CD4-positive, alpha-beta T cell treated with Interleukin-17A for 4 hours (primary cell): ENCODE measurements at regions not wholly inside any gene's neighbourhood (a gene's known extent, or its start where the extent isn't known, plus 50 kb on each side); places are given as distances from the start of the nearest gene placed in this dataset.
A peak's percentile ranks its signal among the peaks of the same experiment; 100 is the strongest.

Experiments
- DNase-seq: peaks from one replicate; pipeline ENCODE4 v3.0.0-alpha.2; 2020; ENCODE audit warnings: mixed read lengths

DNA sequence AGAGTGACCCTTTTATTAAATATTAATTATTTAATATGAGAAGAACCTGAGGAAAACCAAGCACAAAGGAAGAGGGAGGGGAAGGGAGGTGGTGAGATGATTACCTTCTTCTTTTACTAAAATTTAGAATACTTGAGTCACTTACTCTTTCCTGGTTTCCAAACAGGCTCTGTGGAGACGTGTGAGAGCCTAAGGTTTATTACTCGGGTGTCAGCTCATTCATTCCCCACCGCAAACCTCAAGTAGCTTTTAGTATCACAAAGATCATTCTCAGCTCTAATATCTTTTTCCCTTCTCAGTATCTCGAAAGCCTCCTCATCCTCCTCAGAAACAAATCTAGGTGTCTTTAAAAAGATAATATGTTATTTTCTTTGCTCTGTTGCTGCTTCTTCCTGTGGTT is 497.2 kb upstream of the JARID2 start:
- no peak for DNase-seq

DNA sequence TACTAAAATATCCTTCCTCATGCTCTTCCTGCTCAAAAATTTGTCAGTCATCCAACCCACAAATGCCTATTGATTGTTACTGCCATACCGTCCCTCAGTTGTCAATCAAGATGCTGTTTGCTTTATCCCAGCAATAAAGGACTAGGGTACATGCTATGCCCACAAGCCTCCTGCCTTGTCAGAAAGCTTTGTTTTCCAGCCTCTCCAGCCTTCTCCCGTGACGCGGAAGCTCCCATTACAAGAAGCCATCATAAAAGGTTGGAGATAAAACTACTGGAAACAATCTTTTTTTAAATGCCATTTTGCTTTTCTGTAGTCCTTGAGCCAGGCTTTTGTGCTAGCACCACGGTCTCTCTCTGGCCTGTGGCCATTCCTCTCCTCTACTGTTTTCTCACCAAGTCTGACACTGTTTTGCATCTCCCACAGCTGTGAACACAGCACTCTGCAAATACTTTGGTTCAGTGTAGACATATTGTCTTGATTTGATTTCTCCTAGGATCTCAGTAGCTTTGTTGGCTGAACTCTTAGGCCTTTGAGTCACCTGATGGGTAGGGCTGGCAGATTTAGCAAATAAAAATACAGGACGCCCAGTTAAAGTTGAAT is 495.7 kb upstream of the JARID2 start:
- DNase-seq = no peak

DNA sequence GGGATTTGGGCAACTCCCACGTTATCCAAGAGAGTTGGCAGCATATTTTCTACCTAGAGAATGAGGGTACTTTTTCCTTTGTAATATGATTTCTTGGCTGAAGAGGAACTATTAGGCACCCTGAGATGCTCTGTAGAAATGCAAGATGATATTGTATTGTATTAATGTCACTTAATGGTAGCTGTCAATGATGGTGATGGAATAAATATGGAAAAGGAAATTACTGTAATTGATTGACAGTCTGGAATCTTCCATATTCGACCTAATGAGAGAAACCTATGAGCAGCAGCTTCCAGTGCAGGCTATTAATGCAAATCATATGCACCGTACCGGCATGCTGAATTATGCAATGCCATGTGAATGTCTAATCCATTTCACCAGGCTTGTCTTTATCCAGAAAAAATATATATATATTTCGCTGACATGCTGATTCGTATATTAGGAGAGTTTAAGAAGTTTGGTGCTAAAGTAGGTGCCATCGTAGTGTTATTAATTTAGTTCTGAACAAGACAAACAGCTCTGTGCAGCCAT is 494.2 kb upstream of the JARID2 start:
- no peak for DNase-seq

DNA sequence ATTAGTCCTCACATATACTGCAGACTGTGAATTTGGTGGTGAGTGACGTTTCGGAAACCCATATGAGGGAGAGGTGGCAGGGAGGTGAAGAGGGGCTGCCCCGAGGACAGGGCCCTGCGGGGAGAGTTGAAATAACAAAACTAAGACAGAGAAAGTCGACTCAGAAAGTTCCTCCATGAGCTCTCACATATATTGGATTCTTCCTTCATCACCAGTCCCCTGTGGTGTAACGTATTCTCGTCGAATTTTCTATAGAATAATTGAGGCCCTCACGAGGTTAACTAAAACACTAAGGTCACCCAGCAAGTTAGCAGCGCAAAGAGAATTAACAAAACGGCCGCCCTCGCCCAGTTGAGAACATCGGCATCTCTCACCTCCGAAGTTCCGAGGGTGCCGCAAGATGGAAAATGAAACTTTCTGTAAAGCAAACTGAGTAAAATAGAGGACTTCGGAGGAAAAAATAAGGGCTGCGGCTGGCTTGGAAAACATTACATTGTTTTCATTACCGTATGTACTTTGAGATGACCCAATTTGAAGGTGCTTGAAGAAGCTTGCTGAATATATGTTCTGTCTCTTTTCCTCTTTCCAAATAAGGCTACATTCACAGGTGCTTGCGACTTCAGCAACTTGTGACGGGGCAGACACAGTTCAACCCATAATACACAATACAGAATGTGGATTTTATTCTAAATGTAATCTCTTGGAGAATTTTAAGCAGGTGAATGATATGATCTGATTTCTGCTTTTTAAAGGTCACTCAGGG is 490.9 kb upstream of the JARID2 start:
- peak; percentile 30 for DNase-seq

DNA sequence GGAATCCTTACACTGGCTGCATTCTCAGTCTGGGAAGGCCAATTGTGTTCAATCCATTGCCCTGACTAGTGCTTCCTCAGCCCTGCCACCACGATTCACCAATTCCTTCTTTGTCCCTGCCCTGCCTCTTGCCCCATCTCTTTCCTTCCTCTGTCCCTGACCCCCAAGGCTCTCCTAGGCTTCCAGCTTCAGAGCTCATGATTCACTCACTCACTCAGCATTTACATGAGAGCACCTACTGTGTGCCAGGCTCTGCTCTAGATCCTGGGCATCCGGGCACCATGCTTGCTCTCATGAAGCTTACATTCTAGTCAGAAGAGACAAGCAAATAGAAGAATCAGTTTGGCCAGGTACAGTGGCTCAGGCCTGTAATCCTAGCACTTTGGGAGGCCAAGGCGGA is 489.5 kb upstream of the JARID2 start:
- DNase-seq = no peak

DNA sequence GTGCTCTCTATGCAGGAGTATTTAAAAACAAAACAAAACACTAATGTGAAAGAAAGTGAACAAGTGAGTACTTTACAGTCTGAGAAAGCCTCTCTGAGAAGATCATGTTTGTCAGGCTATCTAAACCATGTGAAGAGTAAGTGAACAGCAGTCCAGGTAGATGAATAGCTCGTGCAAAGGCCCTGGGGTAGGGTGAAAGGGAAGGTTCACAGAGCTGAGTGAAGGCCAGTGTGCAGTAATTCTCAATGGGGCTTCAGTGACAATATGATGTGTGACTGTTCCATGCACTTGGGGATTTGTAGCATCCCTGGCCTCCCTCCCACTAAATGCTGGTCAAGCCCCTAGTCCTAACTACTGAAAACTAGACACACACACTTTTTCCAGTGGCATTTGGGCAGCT is 488.9 kb upstream of the JARID2 start:
- DNase-seq = no peak

DNA sequence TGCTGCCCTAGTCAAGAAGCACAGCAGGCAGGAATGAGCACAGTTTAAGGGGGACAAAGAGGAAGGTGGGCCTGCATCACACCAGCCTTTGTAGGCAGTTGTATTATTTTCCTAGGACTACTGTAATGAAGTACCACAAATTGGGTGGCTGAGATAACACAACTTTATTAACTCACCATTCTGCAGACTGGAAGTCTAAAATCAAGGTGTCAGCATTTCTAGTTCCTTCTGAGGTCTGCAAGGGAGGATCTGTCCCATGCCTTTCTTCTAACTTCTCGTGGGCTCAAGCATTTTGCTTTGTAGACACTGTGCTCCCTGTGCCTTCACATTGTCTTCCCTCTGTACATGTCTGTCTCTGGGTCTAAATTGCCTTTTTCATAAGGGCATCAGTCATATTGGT is 488.5 kb upstream of the JARID2 start:
- DNase-seq = no peak

DNA sequence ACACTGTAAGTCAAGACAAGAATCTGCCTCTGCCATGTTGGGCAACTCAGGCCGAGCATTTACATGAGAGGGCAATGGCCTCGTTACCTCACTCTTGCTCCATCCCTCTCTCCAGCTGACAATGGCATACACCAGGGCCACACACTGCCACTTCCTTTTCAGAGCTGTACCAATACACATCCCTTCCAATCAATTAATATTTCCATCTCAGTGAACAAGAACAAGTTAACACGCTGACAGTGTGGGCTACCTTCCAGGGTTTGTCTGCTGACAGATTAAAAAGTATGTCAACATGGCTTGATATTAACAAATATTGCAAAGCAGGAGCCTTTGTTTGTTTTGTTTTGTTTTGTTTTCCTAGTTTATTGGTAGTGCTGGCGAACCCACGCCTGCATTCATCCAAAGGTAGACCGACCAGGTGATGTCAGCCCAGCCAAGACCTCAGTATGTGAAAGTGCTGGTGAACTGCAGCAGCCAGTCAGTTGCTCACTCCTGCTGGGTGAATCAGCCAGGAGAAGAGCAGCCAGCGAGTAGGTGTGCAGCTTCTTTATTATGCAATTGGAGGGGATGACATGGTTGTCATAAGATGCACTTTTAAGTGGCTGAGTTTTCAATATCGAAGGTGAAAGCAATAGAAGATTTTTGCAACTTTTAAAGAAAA is 487.3 kb upstream of the JARID2 start:
- no peak for DNase-seq

DNA sequence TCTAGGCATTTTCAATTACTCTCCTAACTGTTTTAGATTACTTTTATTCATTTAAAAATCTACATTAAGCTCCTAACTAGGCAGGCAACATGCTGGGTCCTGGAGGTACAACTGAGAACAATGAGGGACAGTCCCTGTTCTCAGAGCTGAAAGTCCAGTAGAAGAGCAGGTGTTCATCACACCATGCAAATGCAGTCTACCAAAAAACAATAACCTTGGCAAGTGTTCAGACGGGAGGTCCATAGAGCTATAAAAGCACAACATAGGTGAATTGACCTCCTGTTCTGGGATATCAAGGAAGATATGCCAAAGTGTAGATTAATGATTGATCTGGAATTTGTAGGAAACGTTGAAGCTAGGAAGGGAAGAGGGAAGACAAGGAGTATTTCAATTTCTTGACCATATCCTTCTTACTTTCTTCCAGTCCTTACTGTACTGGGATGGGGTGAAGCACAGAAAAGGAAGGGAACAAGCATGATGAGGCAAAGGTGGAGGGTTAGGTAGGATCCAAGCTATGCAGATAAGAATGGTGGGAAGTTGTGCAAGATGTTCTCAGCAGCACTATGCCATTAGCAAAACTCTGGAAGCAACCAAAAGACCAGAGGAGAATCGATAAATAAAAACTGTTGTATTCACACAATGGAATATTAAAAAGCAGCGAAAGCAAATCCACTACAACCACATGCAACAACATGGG is 485.7 kb upstream of the JARID2 start:
- DNase-seq = no peak

DNA sequence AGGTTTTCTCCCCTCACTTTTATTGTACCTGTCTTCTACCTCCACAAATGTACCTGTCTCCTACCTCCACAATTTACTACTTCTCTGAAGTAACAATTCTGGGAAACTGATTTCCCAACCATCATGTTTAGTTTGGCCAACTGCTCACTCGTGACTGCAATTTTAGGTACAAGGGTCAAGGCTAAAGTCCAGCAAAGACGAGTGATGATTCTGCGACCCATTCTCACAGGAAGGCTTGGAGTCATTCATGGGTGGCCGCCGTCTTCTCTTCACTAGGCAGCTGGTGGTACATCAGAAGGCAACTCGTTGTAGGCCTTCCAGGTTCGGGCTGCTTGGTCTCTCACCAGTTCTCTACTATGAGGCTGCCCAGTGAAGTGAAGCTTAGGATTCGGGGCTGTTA is 483.8 kb upstream of the JARID2 start:
- no peak for DNase-seq

DNA sequence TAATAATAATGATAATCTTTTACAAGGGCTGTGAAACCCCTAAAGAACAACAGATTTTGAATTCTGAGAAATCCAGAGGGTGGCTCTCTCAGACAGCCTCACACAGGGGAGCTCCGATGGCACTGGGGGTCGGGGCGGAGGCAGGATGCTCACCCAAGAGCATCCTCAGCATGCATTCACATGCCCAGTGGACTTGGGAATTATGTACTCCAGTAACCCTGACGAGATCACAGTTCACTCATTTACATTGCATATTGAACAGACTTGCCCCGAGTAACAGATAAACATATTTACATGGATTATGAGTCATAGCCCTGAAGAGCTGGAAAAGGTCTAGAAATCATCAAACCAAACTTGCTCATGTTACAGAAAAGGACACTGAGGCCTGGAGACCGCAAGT is 482.7 kb upstream of the JARID2 start:
- DNase-seq = no peak

DNA sequence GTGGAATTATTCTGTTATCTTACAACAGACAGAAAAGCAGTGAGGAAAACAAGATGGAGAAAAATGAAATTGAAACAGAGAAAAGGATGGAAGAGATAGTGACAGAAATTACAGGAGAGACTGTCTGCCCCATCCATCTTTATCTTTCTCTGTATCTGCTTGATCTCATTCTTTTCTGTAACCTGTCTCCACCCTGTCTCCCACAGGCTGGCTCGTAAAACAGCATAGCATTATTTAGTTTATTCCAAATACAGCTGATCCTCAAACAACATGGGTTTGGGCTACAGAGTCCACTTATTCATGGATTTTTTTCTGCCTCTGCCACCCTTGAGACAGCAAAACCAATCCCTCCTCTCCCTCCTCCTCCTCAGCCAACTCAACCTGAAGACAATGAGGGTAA is 482.3 kb upstream of the JARID2 start:
- no peak for DNase-seq

DNA sequence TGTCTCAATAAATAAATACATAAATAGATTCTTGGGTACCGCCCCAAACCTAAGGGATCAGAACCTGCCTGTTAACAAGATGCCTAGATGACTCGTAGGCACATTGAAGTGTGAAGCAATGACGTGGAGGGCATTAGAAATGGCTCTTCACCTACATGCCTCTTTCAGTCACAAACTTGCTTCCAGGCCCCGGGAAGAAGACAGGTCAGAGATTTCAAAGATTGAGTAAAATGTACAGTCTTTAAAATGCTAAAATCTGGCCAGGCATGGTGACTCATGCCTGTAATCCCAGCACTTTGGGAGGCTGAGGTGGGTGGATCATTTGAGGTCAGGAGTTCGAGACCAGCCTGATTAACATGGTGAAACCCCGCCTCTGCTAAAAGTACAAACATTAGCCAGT is 480.8 kb upstream of the JARID2 start:
- no peak for DNase-seq

DNA sequence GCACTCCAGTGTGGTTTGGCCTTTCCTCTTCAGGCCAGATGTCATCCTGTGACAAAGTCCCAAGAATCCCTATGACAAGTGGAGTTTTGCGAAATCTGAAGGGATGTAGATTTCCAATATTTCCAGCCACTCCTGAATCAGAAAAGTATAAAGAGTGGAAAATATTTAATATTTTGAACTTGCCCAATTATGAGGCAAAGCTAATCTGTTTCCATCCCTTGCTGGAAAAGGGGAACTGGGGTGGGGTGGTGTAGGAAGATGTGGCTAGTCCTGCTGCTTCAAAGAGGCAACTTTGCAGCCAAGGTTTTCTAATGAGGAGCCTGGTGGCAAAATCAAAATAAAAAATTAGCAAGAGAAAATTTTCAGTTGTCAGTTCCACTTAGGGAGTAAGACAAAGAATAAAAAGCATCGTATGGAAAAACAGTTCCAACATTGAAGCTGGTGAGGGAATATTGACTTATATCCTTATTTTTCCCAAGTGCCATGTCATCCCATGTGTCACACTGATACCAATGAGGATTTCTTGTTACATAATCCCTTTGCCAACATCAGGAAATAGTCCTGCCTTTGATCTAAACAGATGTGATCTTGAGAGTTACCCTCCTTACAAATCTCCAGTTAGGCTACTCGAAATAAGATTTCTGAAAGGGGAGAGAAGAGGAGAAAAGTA is 480.0 kb upstream of the JARID2 start:
- DNase-seq = no peak

DNA sequence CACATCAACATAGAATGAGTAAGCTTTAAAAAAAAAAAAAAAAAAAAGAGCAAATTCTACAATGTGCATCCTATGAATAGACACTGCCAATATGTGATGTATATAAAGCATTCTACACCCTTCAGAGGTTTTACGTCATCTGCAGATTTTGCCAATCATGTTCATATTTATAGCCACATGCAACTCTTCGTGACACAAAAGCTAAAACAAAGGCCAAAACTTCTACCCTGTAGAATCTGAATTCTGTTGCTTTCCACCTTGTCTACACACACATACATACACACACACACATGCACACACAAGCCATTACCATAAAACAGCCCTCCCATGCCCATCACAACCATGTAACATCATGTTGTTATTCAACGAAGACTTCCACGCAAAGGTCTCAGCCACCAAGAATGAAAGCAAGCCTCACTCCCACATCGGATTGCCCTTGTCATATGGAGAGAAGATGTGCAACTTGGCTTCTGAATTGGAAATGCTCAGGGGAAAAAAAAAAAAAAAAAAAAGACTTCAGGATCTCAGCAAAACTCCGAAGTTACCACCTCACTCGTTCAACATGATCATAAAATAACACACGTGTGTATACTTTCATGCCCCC is 479.4 kb upstream of the JARID2 start:
- no peak for DNase-seq

DNA sequence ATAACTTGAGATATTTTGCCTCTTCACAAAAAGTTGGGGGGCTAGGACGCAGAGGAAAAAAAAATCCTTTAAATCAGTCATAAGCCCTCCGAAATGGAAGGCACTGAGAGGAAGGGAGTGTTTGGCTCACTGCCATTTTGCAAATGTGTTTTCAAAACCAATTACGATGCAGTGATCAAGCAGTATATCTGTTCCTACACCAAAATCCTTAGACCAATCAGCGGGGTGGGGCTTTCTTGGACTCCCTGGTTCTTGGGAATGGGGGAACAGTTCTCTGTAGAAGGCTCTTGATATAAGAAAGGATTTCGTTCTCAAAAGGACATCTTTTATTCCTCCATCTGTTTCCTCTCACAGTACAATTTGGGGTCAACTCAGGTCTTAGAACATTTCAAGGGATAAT is 478.6 kb upstream of the JARID2 start:
- no peak for DNase-seq

DNA sequence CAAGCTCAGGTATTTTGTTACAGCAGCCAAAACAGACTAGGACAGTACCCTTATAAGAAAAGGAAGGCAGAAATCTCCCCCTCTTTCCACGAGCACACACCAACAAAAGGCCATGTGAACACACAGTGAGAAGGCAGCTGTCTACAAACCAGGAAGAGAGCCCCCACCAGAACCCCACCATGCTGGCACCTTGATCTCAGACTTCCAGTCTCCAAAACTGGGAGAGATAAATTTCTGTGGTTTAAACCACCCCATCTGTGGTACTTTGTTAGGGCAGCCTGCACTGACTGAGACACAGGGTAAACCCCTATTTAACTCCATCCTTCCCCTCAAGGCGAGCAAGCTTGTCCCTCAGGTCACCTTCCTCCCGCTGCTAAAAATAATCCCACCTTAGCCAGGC is 475.8 kb upstream of the JARID2 start:
- DNase-seq = no peak

DNA sequence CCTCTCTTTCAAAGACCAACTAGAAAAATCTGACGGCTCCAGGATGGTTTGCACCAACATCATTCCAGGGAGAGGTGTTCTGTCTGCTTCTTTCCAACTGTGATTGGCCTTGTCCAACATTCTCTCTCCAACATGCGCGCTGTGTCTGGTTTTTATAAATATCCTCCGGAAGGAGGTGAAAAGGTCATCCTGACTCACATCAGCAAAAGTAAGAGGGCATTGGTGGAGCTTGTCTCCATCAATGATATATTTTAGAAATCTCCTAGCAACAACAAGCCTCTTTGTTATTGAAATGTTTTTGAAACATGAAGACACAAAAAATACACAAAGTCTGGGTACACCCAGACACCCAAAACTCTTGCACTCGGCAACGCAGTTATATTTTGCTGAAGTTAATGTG is 475.3 kb upstream of the JARID2 start:
- no peak for DNase-seq

DNA sequence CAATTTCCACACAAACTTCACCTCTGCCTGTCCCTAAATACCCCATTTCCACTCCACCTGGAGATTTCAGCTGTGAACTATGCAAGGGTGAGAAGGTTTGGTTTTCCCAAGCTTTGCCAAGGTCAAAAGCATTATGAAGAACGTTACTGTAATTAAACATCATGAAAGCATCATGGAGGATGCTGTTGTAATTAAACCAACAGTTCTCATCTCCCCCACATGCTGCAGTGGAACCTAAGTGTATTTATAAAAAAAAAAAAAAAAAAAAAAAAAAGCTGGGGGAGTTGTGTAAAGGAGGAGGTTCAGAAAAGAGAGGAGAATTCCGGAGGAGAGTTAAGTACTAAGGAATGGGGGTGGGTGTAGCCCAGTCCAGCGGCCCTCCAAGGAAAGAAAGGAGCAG is 474.9 kb upstream of the JARID2 start:
- DNase-seq = no peak

DNA sequence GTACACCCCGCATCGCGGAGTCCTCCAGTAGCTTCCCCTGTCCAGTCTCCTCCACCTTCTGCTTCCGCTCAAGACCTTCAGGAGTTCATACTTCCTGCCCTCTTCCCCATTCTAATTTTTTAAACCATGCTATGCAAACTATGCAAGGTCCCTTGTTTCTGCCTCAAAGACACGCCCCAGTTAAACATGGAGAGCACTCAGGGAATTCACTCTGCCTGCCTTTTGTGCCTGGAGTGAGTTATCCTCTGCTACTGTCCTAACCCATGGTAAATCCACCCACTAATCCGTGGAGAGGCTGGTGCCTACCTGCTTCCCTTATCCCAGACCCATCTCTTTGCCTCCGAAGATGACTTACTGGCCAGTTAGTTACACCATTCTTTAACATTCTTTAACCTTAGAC is 473.7 kb upstream of the JARID2 start:
- DNase-seq = no peak

DNA sequence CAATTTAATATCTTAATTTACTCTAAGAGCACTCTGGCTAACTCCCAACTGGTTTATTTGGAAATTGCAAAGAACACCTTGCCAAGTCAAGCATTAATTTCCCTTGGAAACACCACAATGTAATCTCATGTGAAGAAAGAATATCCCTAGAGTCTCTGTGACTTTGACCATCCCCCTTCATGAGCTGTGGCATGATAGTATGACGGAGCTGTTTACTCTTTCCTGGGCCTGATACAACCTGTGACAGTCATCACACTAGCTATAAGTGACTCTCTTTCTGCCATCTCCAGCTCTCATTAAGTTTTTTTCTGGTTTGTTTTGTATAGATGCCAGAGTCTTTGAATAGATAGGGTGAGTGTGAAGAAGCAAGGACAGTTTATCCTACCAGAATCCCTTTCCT is 470.3 kb upstream of the JARID2 start:
- no peak for DNase-seq

DNA sequence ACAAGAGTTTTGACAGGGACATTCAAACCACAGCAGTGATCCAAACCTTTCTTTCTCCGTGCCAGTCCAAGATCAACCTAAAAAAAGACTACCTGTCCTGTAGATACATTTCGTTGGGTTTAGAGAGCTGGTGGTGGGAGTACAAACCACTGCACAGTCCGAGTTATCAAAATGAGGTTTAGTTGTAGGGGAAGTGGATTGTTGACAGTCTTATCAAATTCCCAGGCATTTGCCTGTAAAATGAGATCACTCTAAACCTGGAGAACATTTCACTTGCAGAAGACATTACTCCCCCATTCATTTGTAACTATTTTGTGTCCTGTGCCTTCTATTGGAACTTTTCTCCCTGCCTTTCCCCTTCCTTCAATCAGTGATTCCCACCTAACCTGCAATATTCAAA is 469.6 kb upstream of the JARID2 start:
- no peak for DNase-seq
